ENCODE measurements at regions not wholly inside any gene's neighbourhood (a gene's known extent, or its start where the extent isn't known, plus 50 kb on each side); places are given as distances from the start of the nearest gene placed in this dataset.

DNA sequence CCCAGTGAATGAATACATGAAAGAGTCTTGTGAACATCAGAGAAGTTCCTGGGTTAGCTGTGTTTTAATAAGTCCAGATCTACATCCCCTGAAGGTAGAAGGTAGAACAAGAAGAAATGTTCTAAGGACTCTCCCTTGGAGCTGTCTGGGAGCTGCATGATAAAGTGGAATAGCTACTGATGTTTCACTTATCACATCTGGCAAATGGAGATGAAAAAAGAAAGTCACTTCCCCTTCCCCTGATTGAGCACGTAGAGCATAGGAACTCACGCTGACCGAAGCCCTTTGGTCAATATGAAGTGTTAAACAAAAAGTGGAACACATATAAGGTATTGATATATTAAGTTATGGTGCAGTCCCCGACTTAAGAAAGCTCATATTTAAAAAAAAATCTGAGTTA is 53.2 kb upstream of the PARP1 start:
- no peak for DNase-seq

GRCh38 chr1:226463925-226464586 is 56.2 kb upstream of the PARP1 start:
- DNase-seq, result no peak

DNA sequence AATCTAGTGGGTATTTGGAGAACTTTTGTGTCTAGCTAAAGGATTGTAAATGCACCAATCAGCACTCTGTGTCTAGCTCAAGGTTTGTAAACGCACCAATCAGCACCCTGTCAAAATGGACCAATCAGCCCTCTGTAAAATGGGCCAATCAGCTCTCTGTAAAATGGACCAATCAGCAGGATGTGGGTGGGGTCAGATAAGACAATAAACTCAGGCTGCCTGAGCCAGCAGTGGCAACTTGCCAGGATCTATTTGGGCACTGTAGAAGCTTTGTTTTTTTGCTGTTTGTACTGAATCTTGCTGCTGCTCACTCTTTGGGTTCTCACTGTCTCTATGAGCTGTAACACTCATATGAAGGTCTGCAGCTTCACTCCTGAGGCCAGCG is 56.7 kb upstream of the PARP1 start:
- peak; percentile 44 for DNase-seq

DNA sequence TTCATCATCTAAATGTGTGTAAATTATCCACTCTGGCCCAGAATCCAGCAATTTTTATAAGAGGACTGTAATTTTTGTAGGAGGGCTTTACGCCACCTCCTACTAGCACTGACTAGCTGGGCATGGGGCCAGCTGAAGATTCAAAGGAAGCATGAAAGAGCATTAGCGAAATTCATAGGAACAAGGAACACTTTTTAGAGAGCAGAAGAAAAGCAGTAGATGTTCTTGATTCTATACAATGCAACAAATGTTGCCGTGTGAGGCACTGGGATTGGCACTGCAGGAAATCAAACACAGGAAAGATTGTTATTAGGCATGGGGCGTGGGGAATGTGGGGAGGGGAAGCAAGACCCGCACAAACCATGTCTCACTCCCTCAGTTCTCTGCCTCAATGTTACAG is 58.4 kb upstream of the PARP1 start:
- no peak for DNase-seq

GRCh38 chr1:226467443-226467842 is 59.5 kb upstream of the PARP1 start:
- no peak for DNase-seq

DNA sequence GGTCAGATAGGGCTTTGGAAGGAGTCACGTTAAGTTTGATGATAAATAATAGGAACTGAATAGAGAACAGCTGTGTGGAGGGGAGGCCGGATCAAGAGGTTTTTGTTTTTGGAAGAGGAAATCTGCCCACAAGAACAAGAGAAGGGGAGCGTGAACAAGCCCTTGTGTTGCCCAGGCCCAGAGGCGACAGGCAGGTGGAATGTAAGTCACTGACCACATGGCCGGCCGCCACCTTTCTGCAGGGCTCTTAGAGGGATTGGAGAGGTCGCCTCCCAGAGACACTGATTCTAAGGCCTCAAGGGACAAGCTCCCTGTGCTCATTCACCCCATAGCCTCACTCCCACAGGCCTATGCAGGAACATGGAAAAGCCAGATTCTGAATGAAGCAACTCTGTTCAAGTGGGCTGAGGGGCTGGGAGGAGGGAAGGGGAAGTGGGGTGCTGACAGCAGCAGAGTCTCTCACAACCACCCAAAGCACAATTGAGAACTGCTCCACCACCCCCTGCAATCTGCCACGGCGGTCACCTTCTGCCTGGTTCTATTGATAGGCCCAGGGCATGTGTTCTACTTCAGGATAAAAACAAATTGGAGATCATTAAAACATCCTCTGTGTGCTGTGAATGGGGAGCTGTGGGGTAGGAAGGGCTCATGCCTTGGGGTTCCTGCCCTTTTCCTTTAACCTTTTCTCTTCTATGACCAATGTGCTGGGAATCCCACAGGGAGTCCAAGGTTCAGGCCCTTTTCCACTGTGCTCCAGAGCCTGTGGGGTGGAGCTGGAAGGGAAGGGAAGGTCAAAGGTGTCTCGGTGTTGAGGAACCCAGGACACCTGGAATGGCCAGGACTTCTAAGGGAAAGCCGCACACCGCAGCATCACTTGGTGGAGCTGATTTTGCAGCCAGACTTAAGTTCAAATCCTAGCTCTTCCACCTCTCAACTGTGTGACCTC is 63.3 kb upstream of the PARP1 start:
- DNase-seq, result no peak

GRCh38 chr1:226473325-226473724 is 65.4 kb upstream of the PARP1 start:
- DNase-seq, result no peak

GRCh38 chr1:226474041-226474440 is 66.1 kb upstream of the PARP1 start:
- DNase-seq, result no peak

DNA sequence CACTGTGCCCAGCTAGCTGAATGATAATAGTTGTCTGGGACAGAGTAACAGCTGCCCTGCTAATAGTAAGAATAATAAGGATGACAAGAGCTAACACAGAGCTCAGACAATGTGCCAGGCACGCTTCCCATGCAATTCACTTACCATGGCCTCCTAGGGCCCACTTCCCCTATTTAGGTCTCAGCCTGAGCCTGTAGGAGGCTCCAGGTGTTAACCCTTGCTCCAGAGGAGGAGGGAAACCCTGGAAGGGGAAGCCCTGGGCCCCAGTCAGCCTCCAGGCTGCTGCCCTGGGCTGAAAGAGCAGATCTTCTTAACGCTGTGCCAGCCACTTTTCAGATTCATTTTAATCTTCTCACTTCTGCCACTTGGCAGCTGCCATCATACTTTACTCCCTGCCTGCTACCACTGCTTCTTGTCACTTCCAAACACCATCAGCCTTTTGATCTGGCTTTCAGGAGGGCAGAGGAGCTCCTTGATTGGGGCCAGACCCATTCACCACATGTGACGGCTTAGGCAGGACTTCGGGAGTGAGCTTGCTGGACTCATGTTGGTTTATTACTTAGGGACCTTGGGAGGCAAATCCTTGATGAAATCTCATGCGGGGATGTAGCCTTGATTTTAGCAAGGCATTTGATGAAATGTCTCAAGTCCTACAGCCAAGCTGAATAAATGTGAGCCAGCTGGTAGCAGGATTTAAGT is 66.7 kb upstream of the PARP1 start:
- no peak for DNase-seq

DNA sequence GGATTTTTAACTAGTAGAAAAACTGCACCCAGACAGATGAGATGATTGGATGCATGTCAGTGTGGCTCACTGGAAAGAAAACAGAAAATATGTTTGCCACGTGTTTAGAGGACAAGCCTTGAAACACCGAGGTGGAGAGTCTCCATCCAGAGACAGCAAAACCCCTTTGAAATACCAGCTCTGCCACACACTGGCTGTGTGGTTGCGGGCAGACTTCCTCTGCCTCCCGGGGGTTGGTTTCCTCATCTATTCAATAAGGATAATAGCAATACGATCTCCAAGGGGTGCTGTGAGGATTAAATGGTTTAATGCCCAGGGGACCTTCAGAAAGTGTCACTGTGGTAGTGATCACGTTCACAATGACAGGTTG is 67.2 kb upstream of the PARP1 start:
- no peak for DNase-seq

GRCh38 chr1:226476066-226476465 is 68.2 kb upstream of the PARP1 start:
- DNase-seq, result no peak

DNA sequence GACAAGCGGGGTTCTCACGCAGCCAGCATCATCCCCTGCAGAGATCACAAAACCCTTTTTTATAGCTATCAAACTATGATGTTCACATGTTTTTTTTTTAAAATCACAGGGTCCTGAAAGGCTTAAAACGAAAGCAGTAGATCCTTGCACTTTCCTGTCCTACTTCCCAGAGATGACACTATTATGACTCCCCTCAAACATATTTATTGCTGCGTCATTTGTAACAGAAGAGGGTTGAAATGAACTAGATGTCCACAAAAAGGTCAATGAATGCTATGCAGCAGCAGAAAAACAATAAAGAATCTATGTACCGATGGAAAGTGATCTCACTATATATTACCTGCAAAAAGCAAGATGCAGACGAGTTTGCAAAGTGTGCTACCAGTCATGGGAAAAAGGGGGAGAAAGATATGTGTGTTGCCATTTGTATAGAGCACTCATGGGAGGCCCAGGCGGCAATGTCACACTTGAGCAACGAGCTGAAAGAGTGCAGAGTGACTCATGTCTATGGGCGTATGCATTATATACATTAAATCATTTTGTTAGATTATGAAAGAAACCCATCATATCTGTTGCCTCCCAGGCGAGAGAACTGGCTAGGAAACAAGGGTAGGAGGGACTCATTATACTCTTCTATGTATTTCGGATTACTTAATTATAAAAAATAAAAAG is 68.9 kb upstream of the PARP1 start:
- no peak for DNase-seq

GRCh38 chr1:226479474-226479873 is 69.1 kb upstream of the STUM start:
- no peak for DNase-seq

GRCh38 chr1:226480461-226480860 is 68.1 kb upstream of the STUM start:
- DNase-seq, result no peak

DNA sequence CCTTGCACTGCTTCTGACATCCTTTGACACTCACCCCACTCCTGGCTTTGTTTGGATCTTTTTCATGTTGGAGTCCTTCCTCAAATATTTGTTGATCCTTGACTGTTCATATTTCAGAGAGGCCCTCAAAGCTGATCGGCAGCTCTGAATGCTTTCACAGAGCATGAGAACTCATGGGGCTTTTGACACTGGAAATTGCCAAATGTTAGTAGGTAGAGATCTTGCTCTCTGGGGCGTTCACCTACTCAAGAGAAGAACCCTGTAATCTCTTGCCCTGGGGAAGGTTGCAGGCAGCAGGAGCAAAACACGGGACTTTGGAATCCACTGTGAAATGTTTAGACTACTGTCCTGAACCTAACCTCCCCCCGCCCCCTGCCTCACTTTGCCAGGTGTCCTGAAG is 67.4 kb upstream of the STUM start:
- DNase-seq, result no peak

GRCh38 chr1:226482196-226482595 is 66.4 kb upstream of the STUM start:
- DNase-seq, result no peak

DNA sequence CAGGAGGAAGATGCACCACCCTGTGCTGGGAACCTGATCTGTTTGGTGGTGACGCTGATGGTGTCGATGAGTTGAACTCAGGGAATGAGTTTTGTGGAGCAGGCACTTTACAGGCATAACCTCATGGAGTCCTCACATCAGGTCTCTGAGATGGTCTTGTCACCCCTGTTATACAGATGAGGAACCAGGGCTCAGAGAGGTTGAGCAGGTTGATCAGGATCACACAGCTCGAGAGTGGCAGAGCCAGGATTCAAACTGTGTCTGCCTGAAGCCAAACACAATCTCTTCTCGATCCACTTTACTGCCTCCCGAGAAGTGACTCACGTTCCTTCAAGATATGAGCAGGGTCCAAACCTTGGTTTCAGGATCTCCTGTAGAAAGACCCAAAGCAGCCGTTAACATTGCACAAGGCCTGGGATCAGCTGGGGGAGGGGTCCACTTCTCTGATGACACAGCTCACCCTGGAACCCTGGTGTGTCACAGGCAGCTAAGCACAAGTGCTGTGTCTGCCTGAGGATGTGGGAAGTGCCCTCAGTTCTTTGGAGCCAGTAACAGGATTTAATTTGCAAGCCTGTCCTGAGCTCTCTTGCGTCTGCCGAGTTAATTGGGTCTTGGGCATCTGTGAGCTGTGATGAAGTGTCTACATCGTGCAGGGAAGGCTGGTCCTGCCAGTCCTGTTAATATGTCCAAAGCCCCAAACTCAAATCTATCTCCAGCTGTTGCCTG is 65.4 kb upstream of the STUM start:
- no peak for DNase-seq

- DNase-seq, result no peak
Measured at GRCh38 chr1:226485192-226485591, 63.4 kb upstream of the STUM start.

DNA sequence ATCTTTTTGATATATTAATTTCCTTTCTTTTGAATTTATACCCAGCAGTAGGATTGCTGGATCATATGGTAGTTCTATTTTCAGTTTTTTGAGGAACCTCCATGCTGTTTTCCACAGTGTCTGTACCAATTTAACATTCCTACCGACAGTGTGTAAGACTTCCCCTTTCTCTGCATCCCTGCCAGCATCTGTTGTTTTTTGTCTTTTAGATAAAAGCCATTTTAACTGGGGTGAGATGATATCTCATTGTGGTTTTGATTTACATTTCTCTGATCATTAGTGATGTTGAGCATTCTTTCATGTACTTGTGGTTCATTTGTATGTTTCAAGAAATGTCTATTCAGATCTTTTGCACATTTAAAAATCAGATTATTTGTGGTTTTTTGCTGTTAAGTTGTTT is 62.4 kb upstream of the STUM start:
- no peak for DNase-seq

GRCh38 chr1:226487921-226488320 is 60.6 kb upstream of the STUM start:
- no peak for DNase-seq

DNA sequence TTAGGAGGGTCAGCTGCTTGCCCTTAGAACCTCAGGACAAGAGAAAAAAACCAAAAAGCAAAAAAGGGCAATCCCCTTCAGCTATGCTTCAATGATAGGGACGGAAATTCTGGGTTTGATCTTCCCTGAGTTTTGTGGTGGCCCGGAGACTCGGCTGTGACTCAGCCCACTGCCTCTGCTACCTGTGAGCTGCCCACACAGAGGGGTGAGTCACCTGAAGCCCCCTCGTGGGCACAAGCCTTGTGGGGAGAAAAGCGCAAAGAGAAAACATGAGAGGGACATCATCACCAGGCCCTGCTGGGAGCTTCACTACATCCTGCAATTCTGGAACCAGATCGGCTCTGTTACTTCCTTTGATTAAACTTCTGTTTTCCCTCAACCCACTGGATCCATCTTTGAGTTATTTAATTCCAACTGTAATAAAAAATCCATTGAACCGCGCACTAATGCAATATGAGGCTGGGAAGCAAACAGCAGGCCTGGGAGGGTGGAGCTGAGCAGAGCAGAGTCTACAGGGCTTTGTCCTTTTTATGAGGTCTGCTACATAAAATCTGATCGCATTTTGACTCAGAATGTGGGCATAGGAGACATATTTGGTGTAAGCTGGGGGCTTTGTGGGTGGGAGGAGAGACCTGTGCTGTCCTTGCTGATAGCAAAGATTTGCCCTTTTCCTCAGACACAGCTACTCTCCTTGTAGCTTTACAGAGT is 58.7 kb upstream of the STUM start:
- no peak for DNase-seq

DNA sequence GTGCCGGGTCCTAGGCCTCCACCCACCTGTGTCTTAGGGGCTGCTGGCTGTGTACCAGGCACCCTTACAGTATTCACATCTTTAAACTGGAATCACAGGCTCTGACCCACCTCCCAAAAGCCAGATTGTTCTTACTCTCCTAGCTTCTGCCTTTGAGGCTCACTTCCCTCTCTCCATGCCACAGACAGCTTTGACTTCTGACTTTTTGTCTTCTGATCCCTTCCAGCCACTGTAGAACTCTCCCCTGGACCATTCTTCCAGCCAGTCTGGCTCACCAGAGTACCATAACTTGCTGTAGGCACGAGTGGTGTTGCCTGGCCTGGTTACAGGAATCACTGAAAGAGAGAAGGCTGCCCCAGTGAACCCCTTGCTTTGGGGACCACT is 58.1 kb upstream of the STUM start:
- DNase-seq, result no peak

Measured in RPMI8226 (cell line).